ENCODE measurements at regions not wholly inside any gene's neighbourhood (a gene's known extent, or its start where the extent isn't known, plus 50 kb on each side); places are given as distances from the start of the nearest gene placed in this dataset.

- ChIA-PET POLR2A (no interaction called here), CTCF (no interaction called here)
- Mint-ChIP-seq H3K27me3 (ENCODE audit: low read depth) (no peaks in the 10 kb centered on the region; the same call in 1 of the 2 replicates), H3K27ac (no peak overlapping the region), H3K4me1 (no peaks in the 10 kb centered on the region), H3K9me3 (no peaks in the 10 kb centered on the region), H3K36me3 (no peaks in the 10 kb centered on the region), H3K4me3 (no peak overlapping the region)
- ATAC-seq (no peak), DNase-seq (ENCODE audit: low spot score) (no peak)
- TF ChIP-seq CDX4 (CRISPR knock-in tag; IDR thresholded peaks at IDR 0.05; ENCODE audit: borderline replicate concordance): no peak
- no peak for TF ChIP-seq ERG (CRISPR knock-in tag; IDR thresholded peaks at IDR 0.05)
- TF ChIP-seq ZNF263 (CRISPR knock-in tag; IDR thresholded peaks at IDR 0.05; ENCODE audit: low read depth): no peak
- TF ChIP-seq ZNF512 (CRISPR knock-in tag; IDR thresholded peaks at IDR 0.05; ENCODE audit: borderline replicate concordance): no peak
- no peak for TF ChIP-seq ELF4 (CRISPR knock-in tag; IDR thresholded peaks at IDR 0.05; ENCODE audit: low read depth)
- TF ChIP-seq SP1 (CRISPR knock-in tag; conservative IDR thresholded peaks at IDR 0.05): no peak
- TF ChIP-seq NR3C1 (CRISPR knock-in tag; conservative IDR thresholded peaks at IDR 0.05; ENCODE audit: low read depth): no peak
- no peak for TF ChIP-seq PREB (CRISPR knock-in tag; IDR thresholded peaks at IDR 0.05; ENCODE audit: borderline replicate concordance)
- TF ChIP-seq FOXP4 (CRISPR knock-in tag; IDR thresholded peaks at IDR 0.05): no peak
- no peak for TF ChIP-seq ATF6 (CRISPR knock-in tag; IDR thresholded peaks at IDR 0.05)
- TF ChIP-seq MLX (CRISPR knock-in tag; IDR thresholded peaks at IDR 0.05): no peak
- no peak for TF ChIP-seq GRHL2 (CRISPR knock-in tag; IDR thresholded peaks at IDR 0.05; ENCODE audit: insufficient replicate concordance, severe bottlenecking)
- TF ChIP-seq ATF1 (CRISPR knock-in tag; IDR thresholded peaks at IDR 0.05): no peak
- TF ChIP-seq HMGXB4 (CRISPR knock-in tag; IDR thresholded peaks at IDR 0.05): no peak
- TF ChIP-seq ZNF396 (CRISPR knock-in tag; IDR thresholded peaks at IDR 0.05; ENCODE audit: borderline replicate concordance): no peak
- no peak for TF ChIP-seq GABPB1 (CRISPR knock-in tag; IDR thresholded peaks at IDR 0.05)
- TF ChIP-seq ATF2 (CRISPR knock-in tag; IDR thresholded peaks at IDR 0.05; ENCODE audit: borderline replicate concordance, low read depth): no peak
- TF ChIP-seq NFE2L1 (CRISPR knock-in tag; IDR thresholded peaks at IDR 0.05): no peak
- TF ChIP-seq MAX (CRISPR knock-in tag; IDR thresholded peaks at IDR 0.05): no peak
Observed at GRCh38 chr6:999552-999951, 306.6 kb upstream of the EXOC2 start.
